GM23338 (cell line): ENCODE measurements at regions not wholly inside any gene's neighbourhood (a gene's known extent, or its start where the extent isn't known, plus 50 kb on each side); places are given as distances from the start of the nearest gene placed in this dataset.

ENCODE experiments used
- ATAC-seq: fragments of 200-7000 bp; cut with Tn5 transposase; 3 replicates; pipeline ENCODE4 v1.9.1; 2020
- DNase-seq: peaks from one replicate; pipeline ENCODE4 v3.0.0-alpha.2; 2015; ENCODE audit warnings: low spot score
- H2AFZ ChIP-seq: fragments of 200-600 bp; sonication (generic); 2 replicates; pipeline ENCODE4 v1.8.0; 2016; ENCODE audit warnings: antibody characterized with exemption, mild to moderate bottlenecking, moderate library complexity
- H3F3A ChIP-seq: fragments of 200-600 bp; sonication (generic); replicated peaks from 2 replicates; pipeline ENCODE4 v1.8.0; 2017; ENCODE audit warnings: antibody characterized with exemption, mixed run types, low read depth
- H3K27ac ChIP-seq: fragments of 200-600 bp; sonication (generic); 2 replicates; pipeline ENCODE4 v1.6.1; 2016; ENCODE audit warnings: low read depth
- H3K27me3 ChIP-seq: fragments of 200-600 bp; sonication (generic); 2 replicates; pipeline ENCODE4 v1.8.0; 2016; ENCODE audit warnings: mild to moderate bottlenecking, mixed run types, moderate library complexity; ENCODE audit not compliant: insufficient read depth
- H3K36me3 ChIP-seq: fragments of 200-600 bp; sonication (generic); 2 replicates; pipeline ENCODE4 v1.8.0; 2016; ENCODE audit warnings: mild to moderate bottlenecking; ENCODE audit not compliant: insufficient read depth
- H3K4me1 ChIP-seq: fragments of 200-600 bp; sonication (generic); 2 replicates; pipeline ENCODE4 v1.8.0; 2016; ENCODE audit warnings: mild to moderate bottlenecking, moderate library complexity; ENCODE audit not compliant: insufficient read depth
- H3K4me2 ChIP-seq: fragments of 200-600 bp; sonication (generic); 2 replicates; pipeline ENCODE4 v1.7.1; 2017; ENCODE audit warnings: mixed run types
- H3K4me3 ChIP-seq: fragments of 200-600 bp; sonication (generic); 2 replicates; pipeline ENCODE4 v1.6.1; 2016; ENCODE audit warnings: mixed run types
- H3K79me2 ChIP-seq: fragments of 200-600 bp; sonication (generic); replicated peaks from 2 replicates; pipeline ENCODE4 v1.8.0; 2017; ENCODE audit warnings: mild to moderate bottlenecking; ENCODE audit not compliant: insufficient read depth
- H3K9me2 ChIP-seq: fragments of 200-600 bp; sonication (generic); 2 replicates; pipeline ENCODE4 v1.8.0; 2017; ENCODE audit not compliant: insufficient read depth
- H4K20me1 ChIP-seq: fragments of 200-600 bp; sonication (generic); replicated peaks from 2 replicates; pipeline ENCODE4 v1.8.0; 2017; ENCODE audit warnings: mild to moderate bottlenecking; ENCODE audit not compliant: insufficient read depth
- H3K27ac Mint-ChIP-seq: 2 replicates; pipeline ENCODE4 v1.8.0; 2020; ENCODE audit warnings: inconsistent platforms, mild to moderate bottlenecking, moderate library complexity, mixed read lengths
- H3K27me3 Mint-ChIP-seq: 3 replicates; pipeline ENCODE4 v1.8.0; 2022; ENCODE audit warnings: low read depth, mild to moderate bottlenecking, moderate library complexity, mixed read lengths, inconsistent platforms; ENCODE audit not compliant: insufficient read depth, poor library complexity
- H3K36me3 Mint-ChIP-seq: 3 replicates; pipeline ENCODE4 v1.8.0; 2021; ENCODE audit warnings: low read depth, mild to moderate bottlenecking, inconsistent platforms, moderate library complexity, mixed read lengths
- H3K4me1 Mint-ChIP-seq: 3 replicates; pipeline ENCODE4 v1.8.0; 2020; ENCODE audit warnings: mild to moderate bottlenecking, inconsistent platforms, mixed read lengths
- H3K4me3 Mint-ChIP-seq: 3 replicates; pipeline ENCODE4 v1.8.0; 2021; ENCODE audit warnings: moderate library complexity, mild to moderate bottlenecking, inconsistent platforms, mixed read lengths
- H3K9me3 Mint-ChIP-seq: 3 replicates; pipeline ENCODE4 v1.8.0; 2020; ENCODE audit warnings: moderate library complexity, mild to moderate bottlenecking, inconsistent platforms, mixed read lengths
- CREB1 ChIP-seq: fragments of 250-450 bp; sonication (Bioruptor Pico); IDR thresholded peaks from 2 replicates; pipeline ENCODE4 v1.5.0; 2020; ENCODE audit warnings: low read depth, mild to moderate bottlenecking, moderate library complexity
- ETS1 ChIP-seq: IDR thresholded peaks from 2 replicates; pipeline ENCODE4 v1.6.1; 2016; ENCODE audit warnings: antibody characterized with exemption
- EZH2 ChIP-seq: fragments of 200-600 bp; sonication (generic); IDR thresholded peaks from one replicate; pipeline ENCODE4 v1.8.0; 2017; ENCODE audit warnings: antibody characterized with exemption, mild to moderate bottlenecking, low read depth; ENCODE audit not compliant: unreplicated experiment
- EZH2phosphoT487 ChIP-seq: fragments of 200-600 bp; sonication (generic); IDR thresholded peaks from one replicate; pipeline ENCODE4 v1.8.1; 2018; ENCODE audit warnings: antibody characterized with exemption; ENCODE audit not compliant: unreplicated experiment
- JUNB ChIP-seq: IDR thresholded peaks from one replicate; pipeline ENCODE4 v1.6.1; 2016; ENCODE audit warnings: antibody characterized with exemption; ENCODE audit not compliant: unreplicated experiment
- NANOG ChIP-seq: IDR thresholded peaks from 2 replicates; pipeline ENCODE4 v1.6.1; 2016; ENCODE audit warnings: antibody characterized with exemption, borderline replicate concordance
- POLR2AphosphoS5 ChIP-seq: IDR thresholded peaks from 2 replicates; pipeline ENCODE4 v1.6.1; 2016; ENCODE audit warnings: antibody characterized with exemption, low read depth
- STAT1 ChIP-seq: IDR thresholded peaks from one replicate; pipeline ENCODE4 v1.6.1; 2016; ENCODE audit warnings: antibody characterized with exemption; ENCODE audit not compliant: unreplicated experiment
- ZNF114 ChIP-seq: fragments of 250-450 bp; sonication (Bioruptor Pico); IDR thresholded peaks from 2 replicates; pipeline ENCODE4 v1.5.0; 2020; ENCODE audit warnings: mild to moderate bottlenecking, moderate library complexity
- ZNF331 ChIP-seq: fragments of 250-450 bp; sonication (Bioruptor Pico); IDR thresholded peaks from 2 replicates; pipeline ENCODE4 v1.5.0; 2020; ENCODE audit warnings: low read depth, mild to moderate bottlenecking, moderate library complexity
- ZNF462 ChIP-seq: fragments of 250-450 bp; sonication (Bioruptor Pico); IDR thresholded peaks from 2 replicates; pipeline ENCODE4 v1.5.0; 2020; ENCODE audit warnings: mild to moderate bottlenecking, moderate library complexity
- TF ChIP-seq, protein P1 (sequence below), 2 experiments: fragments of 200-600 bp in 1 of 2; sonication (generic) in 1 of 2; conservative IDR thresholded peaks; 2 replicates each; pipeline versions ENCODE4 v1.5.1 to v1.6.1; 2016 to 2017; ENCODE audit warnings: antibody characterized with exemption in 2 of 2, low read depth in 2 of 2, mild to moderate bottlenecking in 2 of 2, moderate library complexity in 1 of 2
- TF ChIP-seq, protein P2 (sequence below): IDR thresholded peaks from one replicate; pipeline ENCODE4 v1.6.1; 2018; ENCODE audit warnings: antibody characterized with exemption; ENCODE audit not compliant: unreplicated experiment

DNA sequence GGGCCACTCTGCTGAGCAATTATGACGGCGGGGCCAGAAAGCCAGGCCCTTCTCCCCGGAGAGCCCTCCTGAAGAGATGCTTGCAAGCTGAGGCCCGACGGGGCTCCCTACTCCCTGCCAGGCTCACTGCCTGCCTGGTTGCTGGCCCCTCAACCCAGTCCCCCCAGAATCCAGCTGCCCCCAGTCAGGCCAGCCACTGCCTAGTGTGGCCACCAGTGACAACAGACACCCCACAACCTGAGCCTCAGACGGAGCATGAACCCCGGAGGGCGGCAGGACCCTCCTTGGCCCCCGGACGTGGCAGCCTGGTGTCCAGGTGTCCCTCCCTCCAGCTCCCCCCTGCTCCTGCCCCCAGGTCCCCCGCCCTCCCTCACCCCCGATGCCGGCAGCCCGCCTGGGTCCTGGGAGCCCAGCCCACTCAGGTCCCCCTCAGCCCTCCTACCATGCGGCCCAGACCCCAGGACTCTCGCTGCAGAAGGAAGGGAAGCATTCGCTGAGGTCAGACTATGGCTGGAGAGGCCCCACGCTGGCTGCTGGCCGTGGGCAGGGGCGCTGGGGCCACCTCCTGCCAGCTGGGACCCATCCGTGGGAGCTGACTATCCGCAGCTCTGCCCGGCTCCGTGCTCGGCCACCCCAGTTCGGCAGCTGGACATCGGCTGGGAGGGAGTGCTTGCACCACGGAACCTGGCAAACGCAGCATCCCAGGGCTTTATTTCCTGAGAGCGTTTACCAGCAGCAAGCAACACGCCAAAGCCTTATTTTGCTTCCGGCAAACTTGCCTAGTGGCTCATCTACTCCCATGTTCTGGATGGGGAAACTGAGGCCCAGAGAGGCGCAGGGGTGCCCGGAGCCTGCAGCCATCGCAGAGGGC, 89.8 kb downstream of the UNCX start:
- Histone ChIP-seq H3K36me3 (no peaks in the 10 kb centered on the region), H3F3A (no peaks in the 10 kb centered on the region), H3K4me2 (no peak overlapping the region), H2AFZ (no peak overlapping the region), H3K79me2 (no peaks in the 10 kb centered on the region), H3K27me3 (no peaks in the 10 kb centered on the region), H3K4me3 (no peak overlapping the region), H4K20me1 (no peaks in the 10 kb centered on the region), H3K27ac (no peak overlapping the region), H3K9me2 (no peaks in the 10 kb centered on the region), H3K4me1 (no peaks in the 10 kb centered on the region)
- Mint-ChIP-seq H3K4me1 (no peaks in the 10 kb centered on the region), H3K4me3 (no peak overlapping the region), H3K36me3 (no peaks in the 10 kb centered on the region), H3K27ac (no peak overlapping the region), H3K9me3 (no peaks in the 10 kb centered on the region), H3K27me3 (peaks cover 8% of the 10 kb centered on the region)
- TF ChIP-seq, protein P1, sequence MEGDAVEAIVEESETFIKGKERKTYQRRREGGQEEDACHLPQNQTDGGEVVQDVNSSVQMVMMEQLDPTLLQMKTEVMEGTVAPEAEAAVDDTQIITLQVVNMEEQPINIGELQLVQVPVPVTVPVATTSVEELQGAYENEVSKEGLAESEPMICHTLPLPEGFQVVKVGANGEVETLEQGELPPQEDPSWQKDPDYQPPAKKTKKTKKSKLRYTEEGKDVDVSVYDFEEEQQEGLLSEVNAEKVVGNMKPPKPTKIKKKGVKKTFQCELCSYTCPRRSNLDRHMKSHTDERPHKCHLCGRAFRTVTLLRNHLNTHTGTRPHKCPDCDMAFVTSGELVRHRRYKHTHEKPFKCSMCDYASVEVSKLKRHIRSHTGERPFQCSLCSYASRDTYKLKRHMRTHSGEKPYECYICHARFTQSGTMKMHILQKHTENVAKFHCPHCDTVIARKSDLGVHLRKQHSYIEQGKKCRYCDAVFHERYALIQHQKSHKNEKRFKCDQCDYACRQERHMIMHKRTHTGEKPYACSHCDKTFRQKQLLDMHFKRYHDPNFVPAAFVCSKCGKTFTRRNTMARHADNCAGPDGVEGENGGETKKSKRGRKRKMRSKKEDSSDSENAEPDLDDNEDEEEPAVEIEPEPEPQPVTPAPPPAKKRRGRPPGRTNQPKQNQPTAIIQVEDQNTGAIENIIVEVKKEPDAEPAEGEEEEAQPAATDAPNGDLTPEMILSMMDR (conservative IDR thresholded peaks at IDR 0.05; ENCODE audit: low read depth in 2 of 2), result no peak
- TF ChIP-seq ETS1 (no peak), ZNF331 (no peak), ZNF462 (CRISPR knock-in tag) (no peak), ZNF114 (CRISPR knock-in tag) (no peak), EZH2phosphoT487 (no peak), NANOG (no peak), EZH2 (no peak), STAT1 (no peak), POLR2AphosphoS5 (no peak), CREB1 (no peak), JUNB (no peak)
- TF ChIP-seq, protein P2, sequence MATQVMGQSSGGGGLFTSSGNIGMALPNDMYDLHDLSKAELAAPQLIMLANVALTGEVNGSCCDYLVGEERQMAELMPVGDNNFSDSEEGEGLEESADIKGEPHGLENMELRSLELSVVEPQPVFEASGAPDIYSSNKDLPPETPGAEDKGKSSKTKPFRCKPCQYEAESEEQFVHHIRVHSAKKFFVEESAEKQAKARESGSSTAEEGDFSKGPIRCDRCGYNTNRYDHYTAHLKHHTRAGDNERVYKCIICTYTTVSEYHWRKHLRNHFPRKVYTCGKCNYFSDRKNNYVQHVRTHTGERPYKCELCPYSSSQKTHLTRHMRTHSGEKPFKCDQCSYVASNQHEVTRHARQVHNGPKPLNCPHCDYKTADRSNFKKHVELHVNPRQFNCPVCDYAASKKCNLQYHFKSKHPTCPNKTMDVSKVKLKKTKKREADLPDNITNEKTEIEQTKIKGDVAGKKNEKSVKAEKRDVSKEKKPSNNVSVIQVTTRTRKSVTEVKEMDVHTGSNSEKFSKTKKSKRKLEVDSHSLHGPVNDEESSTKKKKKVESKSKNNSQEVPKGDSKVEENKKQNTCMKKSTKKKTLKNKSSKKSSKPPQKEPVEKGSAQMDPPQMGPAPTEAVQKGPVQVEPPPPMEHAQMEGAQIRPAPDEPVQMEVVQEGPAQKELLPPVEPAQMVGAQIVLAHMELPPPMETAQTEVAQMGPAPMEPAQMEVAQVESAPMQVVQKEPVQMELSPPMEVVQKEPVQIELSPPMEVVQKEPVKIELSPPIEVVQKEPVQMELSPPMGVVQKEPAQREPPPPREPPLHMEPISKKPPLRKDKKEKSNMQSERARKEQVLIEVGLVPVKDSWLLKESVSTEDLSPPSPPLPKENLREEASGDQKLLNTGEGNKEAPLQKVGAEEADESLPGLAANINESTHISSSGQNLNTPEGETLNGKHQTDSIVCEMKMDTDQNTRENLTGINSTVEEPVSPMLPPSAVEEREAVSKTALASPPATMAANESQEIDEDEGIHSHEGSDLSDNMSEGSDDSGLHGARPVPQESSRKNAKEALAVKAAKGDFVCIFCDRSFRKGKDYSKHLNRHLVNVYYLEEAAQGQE, result no peak
- no peak for DNase-seq
- no peak for ATAC-seq
